A549 (cell line): ENCODE measurements at regions not wholly inside any gene's neighbourhood (a gene's known extent, or its start where the extent isn't known, plus 50 kb on each side); places are given as distances from the start of the nearest gene placed in this dataset.

Experiments used
- ATAC-seq, 2 experiments: fragments of 200-7000 bp in 1 of 2; fragments of >200 bp in 1 of 2; cut with Nextera tagmentation in 1 of 2; cut with Tn5 transposase in 1 of 2; 3 replicates each; pipeline versions ENCODE4 v1.8.0 to v1.9.1; 2018 to 2020; ENCODE audit warnings: mild to moderate bottlenecking in 1 of 2, moderate library complexity in 1 of 2
- CTCF ChIA-PET: fragments of 300-600 bp; sonication (Branson Sonifier 250); formaldehyde crosslinking; extraction: SDS; loops from one replicate; lab custom pipeline; 2021; ENCODE audit warnings: antibody characterized with exemption, inconsistent platforms; lab: Yijun Ruan, JAX
- POLR2A ChIA-PET: fragments of 350-600 bp; formaldehyde crosslinking; extraction: SDS; loops from one replicate; lab custom pipeline; 2021; ENCODE audit warnings: antibody characterized with exemption, inconsistent platforms; lab: Yijun Ruan, JAX
- DNase-seq, 2 experiments: peaks; one replicate each; pipeline versions ENCODE4 v3.0.0 to v3.0.0-alpha.2; 2011 to 2016; ENCODE audit warnings: low read depth in 1 of 2, low spot score in 1 of 2
- FAIRE-seq: peaks from 2 replicates; lab custom pipeline; 2011; peaks lifted over from hg19 to GRCh38; lab: Jason Lieb, UNC
- H3K27ac ChIP-seq, 2 experiments: fragments of >200 bp; sonication (Bioruptor Twin); formaldehyde crosslinking; 3 replicates each; pipeline ENCODE4 v1.5.1; 2016 to 2017
- H3K4me1 ChIP-seq: fragments of >200 bp; sonication (Bioruptor Twin); formaldehyde crosslinking; 3 replicates; pipeline ENCODE4 v1.6.1; 2016
- H3K4me2 ChIP-seq: fragments of >200 bp; sonication (Bioruptor Twin); formaldehyde crosslinking; 3 replicates; pipeline ENCODE4 v1.6.1; 2016
- H3K4me3 ChIP-seq: fragments of >200 bp; sonication (Bioruptor Twin); formaldehyde crosslinking; 3 replicates; pipeline ENCODE4 v1.5.1; 2016
- H3K9me3 ChIP-seq: fragments of >200 bp; sonication (Bioruptor Twin); formaldehyde crosslinking; 3 replicates; pipeline ENCODE4 v1.6.1; 2016
- CBX2 ChIP-seq: fragments of 200-600 bp; sonication (generic); IDR thresholded peaks from 2 replicates; pipeline ENCODE4 v1.6.1; 2016; ENCODE audit warnings: low read depth, mild to moderate bottlenecking, borderline replicate concordance
- CBX8 ChIP-seq: fragments of 200-600 bp; sonication (generic); IDR thresholded peaks from 2 replicates; pipeline ENCODE4 v1.6.1; 2016
- CHD2 ChIP-seq: fragments of 150-350 bp; IDR thresholded peaks from 2 replicates; pipeline ENCODE4 v1.6.1; 2014; ENCODE audit warnings: low read length; ENCODE audit not compliant: partially characterized antibody
- EHF ChIP-seq: fragments of 250-450 bp; sonication (Bioruptor Pico); IDR thresholded peaks from 2 replicates; pipeline ENCODE4 v1.5.0; 2020; ENCODE audit warnings: mild to moderate bottlenecking
- EHMT2 ChIP-seq: fragments of 200-600 bp; sonication (generic); IDR thresholded peaks from 2 replicates; pipeline ENCODE4 v1.6.1; 2016; ENCODE audit warnings: antibody characterized with exemption, low read depth, mild to moderate bottlenecking, moderate library complexity
- FOXS1 ChIP-seq: fragments of 250-450 bp; sonication (Bioruptor Pico); IDR thresholded peaks from 2 replicates; pipeline ENCODE4 v1.5.0; 2020; ENCODE audit warnings: mild to moderate bottlenecking, moderate library complexity
- HDAC2 ChIP-seq: fragments of 200-600 bp; sonication (generic); IDR thresholded peaks from 2 replicates; pipeline ENCODE4 v1.6.1; 2016
- HEYL ChIP-seq: fragments of 250-450 bp; sonication (Bioruptor Pico); IDR thresholded peaks from 2 replicates; pipeline ENCODE4 v1.8.0; 2021; ENCODE audit warnings: mild to moderate bottlenecking, moderate library complexity
- HOXB13 ChIP-seq: fragments of 250-450 bp; sonication (Bioruptor Pico); IDR thresholded peaks from 2 replicates; pipeline ENCODE4 v1.5.0; 2020; ENCODE audit warnings: low read depth, mild to moderate bottlenecking, moderate library complexity
- JUN ChIP-seq, 2 experiments: fragments of >200 bp; sonication (Bioruptor Twin); formaldehyde crosslinking; IDR thresholded peaks; 2 replicates in 1 of 2; 3 replicates in 1 of 2; pipeline ENCODE4 v1.6.1; 2016 to 2017
- JUNB ChIP-seq: fragments of >200 bp; sonication (Bioruptor Twin); formaldehyde crosslinking; IDR thresholded peaks from 2 replicates; pipeline ENCODE4 v1.6.1; 2016
- KDM1A ChIP-seq: fragments of 200-600 bp; sonication (generic); IDR thresholded peaks from 2 replicates; pipeline ENCODE4 v1.6.1; 2016; ENCODE audit warnings: low read depth, mild to moderate bottlenecking
- KDM5A ChIP-seq: fragments of 200-600 bp; sonication (generic); IDR thresholded peaks from 2 replicates; pipeline ENCODE4 v1.6.1; 2016; ENCODE audit warnings: antibody characterized with exemption, mild to moderate bottlenecking
- MAFK ChIP-seq: fragments of 450-650 bp; IDR thresholded peaks from 2 replicates; pipeline ENCODE4 v1.6.1; 2014; ENCODE audit not compliant: partially characterized antibody
- NFE2L2 ChIP-seq: fragments of 150-350 bp; conservative IDR thresholded peaks from 2 replicates; pipeline ENCODE4 v1.6.1; 2014; ENCODE audit warnings: low read length
- PHF8 ChIP-seq: fragments of 200-600 bp; sonication (generic); IDR thresholded peaks from 2 replicates; pipeline ENCODE4 v1.6.1; 2016; ENCODE audit warnings: low read depth, mild to moderate bottlenecking, antibody characterized with exemption, moderate library complexity, borderline replicate concordance
- RAD21 ChIP-seq, 2 experiments: fragments of >200 bp in 1 of 2; sonication (Bioruptor Twin) in 1 of 2; formaldehyde crosslinking in 1 of 2; IDR thresholded peaks in 1 of 2; conservative IDR thresholded peaks in 1 of 2; 2 replicates in 1 of 2; 3 replicates in 1 of 2; pipeline ENCODE4 v1.6.1; 2012 to 2018; ENCODE audit warnings: inconsistent platforms in 1 of 2
- RCOR1 ChIP-seq: fragments of 150-350 bp; IDR thresholded peaks from 2 replicates; pipeline ENCODE4 v1.6.1; 2014; ENCODE audit warnings: antibody characterized with exemption, low read length, low read depth
- SMC3 ChIP-seq: fragments of >200 bp; sonication (Bioruptor Twin); formaldehyde crosslinking; IDR thresholded peaks from 3 replicates; pipeline ENCODE4 v1.6.1; 2018; ENCODE audit warnings: inconsistent platforms
- ZC3H11A ChIP-seq: fragments of 450-650 bp; IDR thresholded peaks from 2 replicates; pipeline ENCODE4 v1.6.1; 2014; ENCODE audit warnings: antibody characterized with exemption, mild to moderate bottlenecking
- ZFP36 ChIP-seq: fragments of 450-650 bp; IDR thresholded peaks from 2 replicates; pipeline ENCODE4 v1.6.1; 2014; ENCODE audit warnings: borderline replicate concordance; ENCODE audit not compliant: partially characterized antibody
- WGBS: methylation state at CpG from one replicate; pipeline ENCODE4 v1.1.6; 2017; ENCODE audit errors: missing lambda C conversion rate; 5-methylcytosine and 5-hydroxymethylcytosine counted together
- TF ChIP-seq, protein P1 (sequence below): fragments of 450-650 bp; IDR thresholded peaks from 2 replicates; pipeline ENCODE4 v1.6.1; 2014; ENCODE audit warnings: antibody characterized with exemption
- TF ChIP-seq, protein P2 (sequence below): fragments of 250-450 bp; sonication (Bioruptor Pico); IDR thresholded peaks from 2 replicates; pipeline ENCODE4 v1.5.0; 2020; ENCODE audit warnings: low read depth, mild to moderate bottlenecking, moderate library complexity
- TF ChIP-seq, protein P3 (sequence below): IDR thresholded peaks from 2 replicates; pipeline ENCODE4 v1.6.1; 2012
- TF ChIP-seq, protein P4 (sequence below): fragments of 150-350 bp; IDR thresholded peaks from 2 replicates; pipeline ENCODE4 v1.6.1; 2014; ENCODE audit warnings: low read depth, mild to moderate bottlenecking, low read length
- TF ChIP-seq, protein P5 (sequence below): fragments of >200 bp; sonication (Bioruptor Twin); formaldehyde crosslinking; IDR thresholded peaks from 3 replicates; pipeline ENCODE4 v1.6.1; 2016

DNA sequence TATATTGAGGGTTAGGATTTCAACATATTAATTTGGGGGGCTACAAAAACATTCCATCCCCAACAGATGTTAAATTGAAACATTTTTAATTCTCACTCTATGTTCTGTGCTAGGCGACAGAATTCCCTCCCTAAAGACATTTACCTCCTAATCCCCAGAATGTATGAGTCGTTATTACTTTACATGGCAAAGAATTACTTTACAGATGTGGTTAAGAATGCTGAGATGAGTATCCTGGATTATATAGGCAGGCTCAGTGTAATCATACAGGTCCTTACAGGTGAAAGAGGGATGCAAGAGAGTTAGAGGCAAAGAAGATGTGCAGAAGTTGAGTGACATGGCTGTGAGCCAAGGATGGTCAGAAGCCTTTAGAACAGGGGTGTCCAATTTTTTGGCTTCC is 974.1 kb upstream of the ACVR2A start:
- Histone ChIP-seq H3K9me3 (no peaks in the 10 kb centered on the region), H3K4me3 (no peak overlapping the region), H3K4me1 (no peaks in the 10 kb centered on the region), H3K4me2 (no peak overlapping the region), H3K27ac (no peak overlapping the region)
- no peak for TF ChIP-seq PHF8
- TF ChIP-seq JUNB = no peak
- no peak for TF ChIP-seq CBX2
- TF ChIP-seq CBX8 = no peak
- TF ChIP-seq RAD21 (conservative IDR thresholded peaks at IDR 0.05 in 1 of 2, IDR thresholded peaks at IDR 0.05 in 1 of 2) = no peak
- no peak for TF ChIP-seq FOXS1 (CRISPR knock-in tag)
- TF ChIP-seq, protein P1, sequence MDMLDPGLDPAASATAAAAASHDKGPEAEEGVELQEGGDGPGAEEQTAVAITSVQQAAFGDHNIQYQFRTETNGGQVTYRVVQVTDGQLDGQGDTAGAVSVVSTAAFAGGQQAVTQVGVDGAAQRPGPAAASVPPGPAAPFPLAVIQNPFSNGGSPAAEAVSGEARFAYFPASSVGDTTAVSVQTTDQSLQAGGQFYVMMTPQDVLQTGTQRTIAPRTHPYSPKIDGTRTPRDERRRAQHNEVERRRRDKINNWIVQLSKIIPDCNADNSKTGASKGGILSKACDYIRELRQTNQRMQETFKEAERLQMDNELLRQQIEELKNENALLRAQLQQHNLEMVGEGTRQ = no peak
- TF ChIP-seq SMC3 = no peak
- no peak for TF ChIP-seq ZFP36
- TF ChIP-seq, protein P2, sequence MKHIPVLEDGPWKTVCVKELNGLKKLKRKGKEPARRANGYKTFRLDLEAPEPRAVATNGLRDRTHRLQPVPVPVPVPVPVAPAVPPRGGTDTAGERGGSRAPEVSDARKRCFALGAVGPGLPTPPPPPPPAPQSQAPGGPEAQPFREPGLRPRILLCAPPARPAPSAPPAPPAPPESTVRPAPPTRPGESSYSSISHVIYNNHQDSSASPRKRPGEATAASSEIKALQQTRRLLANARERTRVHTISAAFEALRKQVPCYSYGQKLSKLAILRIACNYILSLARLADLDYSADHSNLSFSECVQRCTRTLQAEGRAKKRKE (CRISPR knock-in tag) = no peak
- no peak for TF ChIP-seq HEYL (CRISPR knock-in tag)
- TF ChIP-seq, protein P3, sequence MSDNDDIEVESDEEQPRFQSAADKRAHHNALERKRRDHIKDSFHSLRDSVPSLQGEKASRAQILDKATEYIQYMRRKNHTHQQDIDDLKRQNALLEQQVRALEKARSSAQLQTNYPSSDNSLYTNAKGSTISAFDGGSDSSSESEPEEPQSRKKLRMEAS = no peak
- no peak for TF ChIP-seq JUN (IDR thresholded peaks at IDR 0.05)
- no peak for TF ChIP-seq RCOR1
- TF ChIP-seq EHF = no peak
- 16% methylated on average over 2 of the region's 2 CpGs for WGBS
- DNase-seq = no peak
- ChIA-PET POLR2A (no interaction called here), CTCF (no interaction called here)
- no peak for FAIRE-seq
- no peak for ATAC-seq

DNA sequence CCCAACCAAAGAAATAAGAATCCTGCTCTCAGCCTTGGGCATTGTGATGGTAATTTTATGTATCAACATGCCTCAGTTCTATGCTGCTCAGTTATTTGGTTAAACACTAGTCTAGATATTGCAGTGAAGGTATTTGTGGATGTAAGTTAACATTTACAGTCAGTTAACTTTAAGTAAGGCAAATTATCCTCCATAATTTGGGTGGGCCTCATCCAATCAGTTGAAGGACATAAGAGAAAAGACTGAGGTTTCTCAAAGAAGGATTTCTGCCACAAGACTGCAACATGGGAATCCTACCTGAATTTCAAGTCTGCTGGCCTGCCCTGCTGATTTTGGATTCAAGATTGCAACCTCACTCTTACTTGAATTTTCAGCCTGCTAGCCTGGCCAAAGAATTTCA is 975.5 kb upstream of the ACVR2A start:
- no peak for ATAC-seq
- no peaks in the 10 kb centered on the region for H3K9me3 ChIP-seq
- H3K4me1 ChIP-seq = no peaks in the 10 kb centered on the region
- no peak overlapping the region for H3K27ac ChIP-seq
- TF ChIP-seq, protein P4, sequence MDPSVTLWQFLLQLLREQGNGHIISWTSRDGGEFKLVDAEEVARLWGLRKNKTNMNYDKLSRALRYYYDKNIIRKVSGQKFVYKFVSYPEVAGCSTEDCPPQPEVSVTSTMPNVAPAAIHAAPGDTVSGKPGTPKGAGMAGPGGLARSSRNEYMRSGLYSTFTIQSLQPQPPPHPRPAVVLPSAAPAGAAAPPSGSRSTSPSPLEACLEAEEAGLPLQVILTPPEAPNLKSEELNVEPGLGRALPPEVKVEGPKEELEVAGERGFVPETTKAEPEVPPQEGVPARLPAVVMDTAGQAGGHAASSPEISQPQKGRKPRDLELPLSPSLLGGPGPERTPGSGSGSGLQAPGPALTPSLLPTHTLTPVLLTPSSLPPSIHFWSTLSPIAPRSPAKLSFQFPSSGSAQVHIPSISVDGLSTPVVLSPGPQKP = no peak
- TF ChIP-seq, protein P5, sequence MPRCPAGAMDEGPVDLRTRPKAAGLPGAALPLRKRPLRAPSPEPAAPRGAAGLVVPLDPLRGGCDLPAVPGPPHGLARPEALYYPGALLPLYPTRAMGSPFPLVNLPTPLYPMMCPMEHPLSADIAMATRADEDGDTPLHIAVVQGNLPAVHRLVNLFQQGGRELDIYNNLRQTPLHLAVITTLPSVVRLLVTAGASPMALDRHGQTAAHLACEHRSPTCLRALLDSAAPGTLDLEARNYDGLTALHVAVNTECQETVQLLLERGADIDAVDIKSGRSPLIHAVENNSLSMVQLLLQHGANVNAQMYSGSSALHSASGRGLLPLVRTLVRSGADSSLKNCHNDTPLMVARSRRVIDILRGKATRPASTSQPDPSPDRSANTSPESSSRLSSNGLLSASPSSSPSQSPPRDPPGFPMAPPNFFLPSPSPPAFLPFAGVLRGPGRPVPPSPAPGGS = no peak
- TF ChIP-seq EHMT2 = no peak
- TF ChIP-seq CHD2 = no peak
- no peak for TF ChIP-seq HDAC2
- no peak for TF ChIP-seq PHF8
- TF ChIP-seq KDM1A = no peak
- no peak for TF ChIP-seq RCOR1
- TF ChIP-seq ZC3H11A = no peak
- no peak for TF ChIP-seq JUN (IDR thresholded peaks at IDR 0.05)
- no peak for TF ChIP-seq HOXB13
- no peak for TF ChIP-seq KDM5A
- no peak for TF ChIP-seq FOXS1 (CRISPR knock-in tag)
- TF ChIP-seq MAFK = no peak
- no peak for TF ChIP-seq NFE2L2
- TF ChIP-seq JUNB = no peak
- POLR2A ChIA-PET = no interaction called here
- FAIRE-seq = no peak
- CTCF ChIA-PET = no interaction called here
- no peak for DNase-seq
- no peak overlapping the region for H3K4me3 ChIP-seq
- H3K4me2 ChIP-seq = no peak overlapping the region
